Ecto neural progenitor cell (in vitro differentiated cells): ENCODE measurements at regions not wholly inside any gene's neighbourhood (a gene's known extent, or its start where the extent isn't known, plus 50 kb on each side); places are given as distances from the start of the nearest gene placed in this dataset.

Source experiments
- DNase-seq: peaks from one replicate; pipeline ENCODE4 v3.0.0-alpha.2; 2018; ENCODE audit warnings: low spot score

- no peak for DNase-seq
Observed at GRCh38 chr12:90321369-90321768, 612.7 kb upstream of the ATP2B1 start.

DNA sequence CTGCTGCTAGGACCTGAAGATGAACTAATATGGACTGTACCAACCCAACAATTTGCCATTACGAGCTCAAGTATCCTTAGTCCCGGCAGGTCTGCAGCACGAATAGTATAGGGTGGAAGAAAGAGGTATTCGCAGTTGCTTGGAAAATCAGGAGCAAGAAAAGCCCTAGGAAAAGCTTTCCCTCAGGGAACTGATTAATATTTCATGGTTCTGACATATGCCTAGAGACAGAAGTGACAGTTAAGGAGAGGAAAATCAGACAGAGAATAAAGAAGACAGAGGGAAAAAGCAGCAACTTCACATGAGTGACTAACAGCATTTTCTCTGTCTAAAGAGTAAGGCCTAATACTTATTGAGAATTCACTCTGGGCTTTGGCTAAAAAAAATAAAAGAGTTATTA lies 602.9 kb upstream of the ATP2B1 start:
- DNase-seq, result no peak

DNA sequence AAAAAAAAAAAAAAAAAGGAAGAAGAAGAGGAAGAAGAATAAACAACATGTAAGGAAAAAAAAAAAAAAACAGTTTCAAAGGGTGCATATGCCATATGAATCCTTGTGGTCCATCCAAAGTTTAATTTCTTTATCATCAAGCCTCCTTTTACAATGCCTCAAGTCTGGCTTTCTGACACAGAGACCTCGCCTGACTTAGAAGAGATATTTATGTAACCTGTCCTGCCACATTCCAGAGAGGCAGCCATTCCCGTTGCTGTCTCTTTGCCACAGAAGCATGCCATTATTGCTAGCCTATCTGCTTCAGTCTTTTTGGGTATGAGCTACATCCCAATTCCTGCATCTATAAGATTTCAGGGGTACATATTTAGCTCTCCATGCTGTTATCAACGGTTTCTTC lies 596.7 kb upstream of the ATP2B1 start:
- no peak for DNase-seq

DNA sequence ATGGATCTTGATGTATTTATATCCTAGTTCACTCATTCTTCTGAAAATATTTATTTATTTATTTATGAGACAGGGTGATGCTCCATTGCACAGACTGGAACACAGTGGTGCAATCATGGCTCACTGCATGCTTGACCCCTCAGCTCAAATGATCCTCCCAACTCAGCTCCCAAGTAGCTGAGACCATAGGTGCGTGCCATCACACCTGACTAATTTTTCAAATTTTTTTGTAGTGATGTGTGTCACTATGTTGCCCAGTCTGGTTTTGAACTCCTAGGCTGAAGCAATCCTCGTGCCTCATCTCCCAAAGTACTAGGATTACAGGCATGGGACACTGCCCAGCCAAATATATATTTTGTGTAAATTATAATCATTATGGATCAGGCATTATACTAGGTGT lies 595.6 kb upstream of the ATP2B1 start:
- no peak for DNase-seq

DNA sequence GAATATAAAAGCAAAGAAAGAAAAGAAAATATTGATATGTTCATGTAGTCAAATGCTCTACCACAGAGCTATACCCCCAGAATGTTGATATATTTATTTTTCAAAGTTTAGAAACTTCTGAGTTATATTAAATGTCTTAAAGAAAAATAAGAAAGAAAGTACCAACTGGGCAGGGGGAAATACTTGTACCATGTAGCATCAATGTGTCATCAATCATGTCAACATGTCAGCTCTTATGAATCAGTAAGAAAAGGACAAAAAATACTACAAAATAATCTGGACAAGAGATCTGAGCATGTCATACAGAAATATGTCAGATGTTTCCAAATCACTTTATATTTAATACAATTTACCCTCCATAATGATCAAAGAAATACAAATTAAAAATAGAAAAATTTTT lies 595.1 kb upstream of the ATP2B1 start:
- DNase-seq, result no peak

- DNase-seq, result no peak
Observed at GRCh38 chr12:90301561-90302133, 593.0 kb upstream of the ATP2B1 start.

GRCh38 chr12:90301095-90301494 lies 592.5 kb upstream of the ATP2B1 start:
- no peak for DNase-seq

DNA sequence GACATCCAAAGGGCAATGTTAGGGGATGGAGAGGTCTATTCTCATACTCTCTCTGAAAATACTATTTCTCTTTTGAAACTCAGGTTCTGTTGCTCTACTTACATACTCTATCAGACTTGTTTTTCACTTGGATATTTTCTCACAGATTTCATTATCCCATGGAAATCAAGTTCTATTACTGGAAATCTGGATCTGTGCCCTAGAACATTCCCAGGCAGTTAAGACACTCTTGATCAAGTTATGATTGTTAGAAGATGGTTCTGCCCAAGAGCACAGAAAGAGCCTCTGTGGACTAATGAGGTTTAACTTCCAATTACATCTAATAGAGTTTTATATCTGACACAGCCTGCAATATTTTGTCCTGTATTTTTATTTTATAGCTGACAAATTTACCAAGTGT lies 591.0 kb upstream of the ATP2B1 start:
- DNase-seq, result no peak

- DNase-seq, result no peak
Observed at GRCh38 chr12:90299121-90299520, 590.5 kb upstream of the ATP2B1 start.

- no peak for DNase-seq
Observed at GRCh38 chr12:90298289-90298948, 589.8 kb upstream of the ATP2B1 start.

- DNase-seq, result no peak
Observed at GRCh38 chr12:90295858-90296257, 587.2 kb upstream of the ATP2B1 start.

- no peak for DNase-seq
Observed at GRCh38 chr12:90292183-90292582, 583.5 kb upstream of the ATP2B1 start.

- no peak for DNase-seq
Observed at GRCh38 chr12:90290980-90291975, 582.6 kb upstream of the ATP2B1 start.

GRCh38 chr12:90287585-90287984 lies 578.9 kb upstream of the ATP2B1 start:
- DNase-seq, result no peak

GRCh38 chr12:90281154-90281868 lies 572.7 kb upstream of the ATP2B1 start:
- DNase-seq, result no peak

GRCh38 chr12:90280564-90281058 lies 572.0 kb upstream of the ATP2B1 start:
- DNase-seq, result no peak

DNA sequence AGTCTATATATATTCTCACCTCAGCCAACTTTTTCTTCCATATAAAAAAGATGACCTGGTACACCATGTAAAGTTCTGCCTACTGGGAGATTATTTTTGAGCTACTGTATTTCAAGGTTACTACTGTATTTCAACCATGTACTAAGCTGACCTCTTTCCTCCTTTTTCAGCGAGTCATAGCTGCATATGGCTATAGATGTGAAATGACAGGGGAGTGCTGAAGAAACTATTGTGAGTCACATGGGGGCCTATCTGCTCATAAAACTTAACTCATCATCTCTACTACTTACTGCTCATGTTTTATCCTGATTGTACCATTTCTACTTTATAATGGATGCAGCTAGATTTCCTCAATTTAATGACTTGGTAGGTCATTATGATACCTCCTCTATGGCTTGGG lies 571.4 kb upstream of the ATP2B1 start:
- DNase-seq, result no peak

DNA sequence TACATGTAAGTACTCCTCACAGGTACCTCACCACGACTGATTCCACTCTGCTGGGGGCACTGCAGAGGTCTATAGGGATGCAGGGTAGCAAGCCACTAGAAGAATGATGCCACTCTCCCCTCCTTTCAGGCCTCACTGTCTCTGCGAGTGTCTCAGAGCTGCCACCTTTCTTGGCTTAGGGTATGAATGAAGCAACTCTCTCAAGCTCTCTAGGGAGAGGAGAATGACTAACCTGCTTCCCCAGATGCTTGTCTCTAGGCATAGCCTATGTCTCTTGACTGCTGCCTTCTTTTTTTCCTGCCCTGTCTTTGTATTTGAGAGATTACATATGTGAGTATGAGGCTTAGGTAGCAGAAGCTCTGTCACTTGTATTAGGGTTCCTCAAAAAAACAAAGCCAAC lies 566.5 kb upstream of the ATP2B1 start:
- no peak for DNase-seq

DNA sequence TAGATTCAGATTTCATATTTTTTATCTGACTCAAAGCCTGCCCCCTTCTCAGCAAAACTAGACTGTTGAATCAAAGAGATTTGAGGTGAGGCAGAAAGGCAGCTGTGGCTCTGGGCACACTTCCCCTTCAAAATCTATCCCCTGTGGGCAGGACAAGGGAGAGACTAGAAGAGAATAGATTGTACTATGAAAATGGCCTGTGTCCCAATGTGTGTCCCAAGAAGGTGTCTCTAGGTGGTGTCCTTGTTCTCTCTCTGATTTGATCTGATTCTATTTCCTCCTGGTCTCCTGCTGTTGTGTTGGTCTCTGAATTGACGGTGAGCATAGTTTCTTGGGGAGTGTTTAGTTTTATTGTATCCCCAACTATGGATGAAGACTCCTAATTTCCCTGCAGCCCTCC lies 565.8 kb upstream of the ATP2B1 start:
- no peak for DNase-seq

GRCh38 chr12:90268574-90268973 lies 559.9 kb upstream of the ATP2B1 start:
- no peak for DNase-seq

- no peak for DNase-seq
Observed at GRCh38 chr12:90262251-90262650, 553.6 kb upstream of the ATP2B1 start.

- DNase-seq, result no peak
Observed at GRCh38 chr12:90261283-90261682, 552.6 kb upstream of the ATP2B1 start.
